ENCODE measurements at regions not wholly inside any gene's neighbourhood (a gene's known extent, or its start where the extent isn't known, plus 50 kb on each side); places are given as distances from the start of the nearest gene placed in this dataset.
A peak's percentile ranks its signal among the peaks of the same experiment; 100 is the strongest.
"Not testable (repeated sequence)": the region's sequence is repeated elsewhere in the genome, so short reads cannot be mapped to it uniquely, and the experiment has no call there.

GRCh38 chr12:88866881-88867280 is 286.6 kb upstream of the KITLG start:
- H3K4me3 ChIP-seq (ENCODE audit: low read depth, low read length), result no peak overlapping the region
- DNase-seq (ENCODE audit: low read depth), result no peak
- TF ChIP-seq, protein P1, sequence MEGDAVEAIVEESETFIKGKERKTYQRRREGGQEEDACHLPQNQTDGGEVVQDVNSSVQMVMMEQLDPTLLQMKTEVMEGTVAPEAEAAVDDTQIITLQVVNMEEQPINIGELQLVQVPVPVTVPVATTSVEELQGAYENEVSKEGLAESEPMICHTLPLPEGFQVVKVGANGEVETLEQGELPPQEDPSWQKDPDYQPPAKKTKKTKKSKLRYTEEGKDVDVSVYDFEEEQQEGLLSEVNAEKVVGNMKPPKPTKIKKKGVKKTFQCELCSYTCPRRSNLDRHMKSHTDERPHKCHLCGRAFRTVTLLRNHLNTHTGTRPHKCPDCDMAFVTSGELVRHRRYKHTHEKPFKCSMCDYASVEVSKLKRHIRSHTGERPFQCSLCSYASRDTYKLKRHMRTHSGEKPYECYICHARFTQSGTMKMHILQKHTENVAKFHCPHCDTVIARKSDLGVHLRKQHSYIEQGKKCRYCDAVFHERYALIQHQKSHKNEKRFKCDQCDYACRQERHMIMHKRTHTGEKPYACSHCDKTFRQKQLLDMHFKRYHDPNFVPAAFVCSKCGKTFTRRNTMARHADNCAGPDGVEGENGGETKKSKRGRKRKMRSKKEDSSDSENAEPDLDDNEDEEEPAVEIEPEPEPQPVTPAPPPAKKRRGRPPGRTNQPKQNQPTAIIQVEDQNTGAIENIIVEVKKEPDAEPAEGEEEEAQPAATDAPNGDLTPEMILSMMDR (conservative IDR thresholded peaks at IDR 0.05; ENCODE audit: low read depth, low read length), result no peak

DNA sequence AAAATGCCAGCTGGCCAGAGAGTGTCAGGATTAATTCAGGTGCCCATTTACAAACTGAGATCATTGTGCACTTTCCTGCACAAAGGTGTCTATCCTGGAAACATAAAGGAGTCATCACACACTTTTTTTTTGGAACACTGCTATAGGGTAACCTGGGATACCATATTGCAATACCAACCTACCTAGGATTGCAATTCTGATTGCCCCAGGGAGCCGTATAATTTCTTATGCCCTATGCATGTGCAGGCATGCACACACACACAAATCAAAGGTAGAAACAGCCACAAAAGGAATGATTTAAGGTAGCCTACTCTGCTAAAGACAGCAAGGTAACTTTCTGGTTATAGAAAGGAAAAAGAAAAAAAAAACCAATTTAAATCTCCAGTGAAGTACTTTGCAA is 285.3 kb upstream of the KITLG start:
- TF ChIP-seq, protein P1 (conservative IDR thresholded peaks at IDR 0.05; ENCODE audit: low read depth, low read length), result no peak
- no peak for DNase-seq (ENCODE audit: low read depth)
- no peak overlapping the region for H3K4me3 ChIP-seq (ENCODE audit: low read depth, low read length)

GRCh38 chr12:88860851-88861250 is 280.6 kb upstream of the KITLG start:
- no peak overlapping the region for H3K4me3 ChIP-seq (ENCODE audit: low read depth, low read length)
- no peak for DNase-seq (ENCODE audit: low read depth)
- TF ChIP-seq, protein P1 (conservative IDR thresholded peaks at IDR 0.05; ENCODE audit: low read depth, low read length), result no peak

DNA sequence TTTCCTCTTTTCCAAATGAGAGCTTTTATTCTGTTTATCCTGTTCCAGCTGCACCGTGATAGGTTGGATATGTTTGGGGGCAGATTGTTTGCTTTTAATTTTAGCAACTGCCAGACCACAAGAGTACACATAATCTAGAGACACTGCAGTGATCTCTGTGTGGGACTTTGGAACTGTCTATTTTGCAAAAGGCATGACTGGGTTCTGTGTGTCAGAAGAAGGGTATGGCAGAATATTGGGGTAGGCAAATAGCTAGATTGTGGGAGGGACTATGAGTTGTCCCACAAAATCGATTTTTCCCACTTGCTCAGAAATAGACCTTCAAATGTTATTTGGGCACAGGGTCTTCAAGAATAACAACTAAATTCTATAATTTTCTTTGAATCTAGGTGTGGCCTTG is 275.9 kb upstream of the KITLG start:
- H3K4me3 ChIP-seq (ENCODE audit: low read depth, low read length), result no peak overlapping the region
- DNase-seq (ENCODE audit: low read depth), result no peak
- TF ChIP-seq, protein P1 (conservative IDR thresholded peaks at IDR 0.05; ENCODE audit: low read depth, low read length), result no peak

- TF ChIP-seq, protein P1 (conservative IDR thresholded peaks at IDR 0.05; ENCODE audit: low read depth, low read length), result no peak
- DNase-seq (ENCODE audit: low read depth), result peak; percentile 8
These were observed 275.0 kb upstream of the KITLG start for GRCh38 chr12:88855301-88855700.

GRCh38 chr12:88854260-88854659 is 274.0 kb upstream of the KITLG start:
- TF ChIP-seq, protein P1 (conservative IDR thresholded peaks at IDR 0.05; ENCODE audit: low read depth, low read length), result no peak
- peak; percentile 89 for DNase-seq (ENCODE audit: low read depth)
- H3K4me3 ChIP-seq (ENCODE audit: low read depth, low read length), result no peak overlapping the region

More at GRCh38 chr12:88855301-88855700, 275.0 kb upstream of the KITLG start:
- H3K4me3 ChIP-seq (ENCODE audit: low read depth, low read length), result no peak overlapping the region

DNA sequence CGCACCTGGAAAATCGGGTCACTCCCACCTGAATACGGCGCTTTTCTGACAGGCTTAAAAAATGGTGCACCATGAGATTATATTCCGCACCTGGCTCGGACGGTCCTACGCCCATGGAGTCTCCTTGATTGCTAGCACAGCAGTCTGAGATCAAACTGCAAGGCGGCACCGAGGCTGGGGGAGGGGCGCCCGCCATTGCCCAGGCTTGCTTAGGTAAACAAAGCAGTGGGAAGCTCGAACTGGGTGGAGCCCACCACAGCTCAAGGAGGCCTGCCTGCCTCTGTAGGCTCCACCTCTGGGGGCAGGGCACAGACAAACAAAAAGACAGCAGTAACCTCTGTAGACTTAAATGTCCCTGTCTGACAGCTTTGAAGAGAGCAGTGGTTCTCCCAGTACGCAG is 267.0 kb upstream of the KITLG start:
- not testable (repeated sequence) for H3K4me3 ChIP-seq (ENCODE audit: low read depth, low read length); DNase-seq (ENCODE audit: low read depth)

DNA sequence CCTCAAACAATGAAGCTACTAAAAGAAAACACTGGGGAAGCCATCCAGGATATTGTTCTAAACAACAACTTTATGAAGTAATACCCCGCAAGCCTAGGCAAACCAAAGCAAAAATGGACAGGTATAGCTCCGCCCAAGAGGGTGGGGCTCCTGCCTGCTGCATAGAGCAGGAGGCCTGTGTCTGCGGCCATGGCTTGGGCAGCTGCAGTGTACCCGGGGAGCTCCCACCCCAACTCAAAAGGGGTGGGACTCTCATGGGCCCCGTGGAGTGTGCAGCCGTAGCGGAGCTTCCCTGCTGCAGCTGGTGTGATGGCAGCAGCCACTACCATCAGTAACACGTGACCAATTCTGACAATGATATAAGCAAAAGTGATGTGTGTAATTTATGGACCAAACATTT is 264.2 kb upstream of the KITLG start:
- no peak for DNase-seq (ENCODE audit: low read depth)
- no peak overlapping the region for H3K4me3 ChIP-seq (ENCODE audit: low read depth, low read length)

More for the DNA sequence above, 264.2 kb upstream of the KITLG start:
- TF ChIP-seq, protein P1 (conservative IDR thresholded peaks at IDR 0.05; ENCODE audit: low read depth, low read length), result no peak
